Suppressor macrophage treated with lipopolysaccharide for 1 hour (primary cell): ENCODE measurements at regions not wholly inside any gene's neighbourhood (a gene's known extent, or its start where the extent isn't known, plus 50 kb on each side); places are given as distances from the start of the nearest gene placed in this dataset.

Experiments
- DNase-seq, 3 donors: peaks; one replicate each; pipeline ENCODE4 v3.0.0-alpha.2; 2020 to 2022

GRCh38 chr18:72058851-72059250, 485.3 kb downstream of the CBLN2 start:
- DNase-seq = no peak

- DNase-seq = no peak
These were observed 488.0 kb downstream of the CBLN2 start for GRCh38 chr18:72056171-72056570.

GRCh38 chr18:72041313-72042032, 502.7 kb downstream of the CBLN2 start:
- no peak for DNase-seq

- DNase-seq = no peak
These were observed 530.7 kb downstream of the CBLN2 start for GRCh38 chr18:72013427-72013850.

GRCh38 chr18:71998547-71999097, 545.5 kb downstream of the CBLN2 start:
- no peak for DNase-seq

GRCh38 chr18:71995904-71996465, 548.2 kb downstream of the CBLN2 start:
- DNase-seq = no peak

- DNase-seq = no peak
These were observed 549.9 kb downstream of the CBLN2 start for GRCh38 chr18:71994273-71994672.

- DNase-seq = no peak
These were observed 554.5 kb downstream of the CBLN2 start for GRCh38 chr18:71989616-71990015.

GRCh38 chr18:71986351-71987050, 557.6 kb downstream of the CBLN2 start:
- no peak for DNase-seq

- DNase-seq = no peak
These were observed 567.4 kb downstream of the CBLN2 start for GRCh38 chr18:71976744-71977143.

- DNase-seq = no peak
These were observed 577.4 kb downstream of the CBLN2 start for GRCh38 chr18:71966791-71967190.

GRCh38 chr18:71958605-71959004, 585.5 kb downstream of the CBLN2 start:
- DNase-seq = no peak

GRCh38 chr18:71951001-71951400, 593.1 kb downstream of the CBLN2 start:
- DNase-seq = no peak

GRCh38 chr18:71942433-71942832, 601.7 kb downstream of the CBLN2 start:
- DNase-seq = no peak

GRCh38 chr18:71939483-71939882, 604.7 kb downstream of the CBLN2 start:
- DNase-seq = no peak

- DNase-seq = no peak
These were observed 607.4 kb downstream of the CBLN2 start for GRCh38 chr18:71936744-71937143.

- no peak for DNase-seq
These were observed 624.9 kb downstream of the CBLN2 start for GRCh38 chr18:71919211-71919610.

GRCh38 chr18:71913641-71914040, 630.5 kb downstream of the CBLN2 start:
- no peak for DNase-seq

GRCh38 chr18:71902482-71902881, 641.7 kb downstream of the CBLN2 start:
- no peak for DNase-seq

- DNase-seq = no peak
These were observed 644.3 kb downstream of the CBLN2 start for GRCh38 chr18:71899707-71900472.

- no peak for DNase-seq
These were observed 645.0 kb downstream of the CBLN2 start for GRCh38 chr18:71899183-71899582.

GRCh38 chr18:71887509-71887908, 656.6 kb downstream of the CBLN2 start:
- DNase-seq = no peak

- DNase-seq = no peak
These were observed 665.9 kb downstream of the CBLN2 start for GRCh38 chr18:71878226-71878625.
